ENCODE measurements at regions not wholly inside any gene's neighbourhood (a gene's known extent, or its start where the extent isn't known, plus 50 kb on each side); places are given as distances from the start of the nearest gene placed in this dataset.
A peak's percentile ranks its signal among the peaks of the same experiment; 100 is the strongest.
"Not testable (repeated sequence)": the region's sequence is repeated elsewhere in the genome, so short reads cannot be mapped to it uniquely, and the experiment has no call there.

GRCh38 chr6:170153436-170154319, 137.2 kb downstream of the DLL1 start:
- intact Hi-C loops (cut with micrococcal nuclease): no loop called here
- ATAC-seq (peak; percentile 7), DNase-seq (no peak)

GRCh38 chr6:170152989-170153388, 137.9 kb downstream of the DLL1 start:
- ATAC-seq: peak; percentile 69

GRCh38 chr6:170152124-170152926, 138.6 kb downstream of the DLL1 start:
- ATAC-seq: peak; percentile 71
- intact Hi-C loops (cut with micrococcal nuclease): no loop called here

More at GRCh38 chr6:170152989-170153388, 137.9 kb downstream of the DLL1 start:
- DNase-seq: peak; percentile 71
- intact Hi-C loops (cut with micrococcal nuclease): no loop called here

GRCh38 chr6:170151804-170152123, 139.1 kb downstream of the DLL1 start:
- intact Hi-C loops (cut with micrococcal nuclease): no loop called here
- no peak for DNase-seq

More at GRCh38 chr6:170152124-170152926, 138.6 kb downstream of the DLL1 start:
- no peak for DNase-seq

GRCh38 chr6:170151321-170151771, 139.5 kb downstream of the DLL1 start:
- DNase-seq (no peak), ATAC-seq (no peak)
- intact Hi-C loops (cut with micrococcal nuclease): no loop called here

More at GRCh38 chr6:170151804-170152123, 139.1 kb downstream of the DLL1 start:
- peak; percentile 10 for ATAC-seq

- no peak for DNase-seq
- intact Hi-C loops (cut with micrococcal nuclease): no loop called here
- ATAC-seq: no peak
Measured at GRCh38 chr6:170150590-170150945, 140.3 kb downstream of the DLL1 start.

- no peak for ATAC-seq
- DNase-seq: no peak
- intact Hi-C loops (cut with micrococcal nuclease): no loop called here
Measured at GRCh38 chr6:170149681-170150589, 140.9 kb downstream of the DLL1 start.

GRCh38 chr6:170148709-170149470, 142.0 kb downstream of the DLL1 start:
- no peak for DNase-seq
- intact Hi-C loops (cut with micrococcal nuclease): no loop called here
- no peak for ATAC-seq

- DNase-seq (no peak), ATAC-seq (peak; percentile 19)
- intact Hi-C loops (cut with micrococcal nuclease): no loop called here
Measured at GRCh38 chr6:170147832-170148708, 142.8 kb downstream of the DLL1 start.

GRCh38 chr6:170147056-170147787, 143.7 kb downstream of the DLL1 start:
- ATAC-seq: peak; percentile 58
- intact Hi-C loops (cut with micrococcal nuclease): no loop called here
- peak; percentile 46 for DNase-seq

- no peak for DNase-seq
- no peak for ATAC-seq
- intact Hi-C loops (cut with micrococcal nuclease): no loop called here
Measured at GRCh38 chr6:170146640-170147039, 144.2 kb downstream of the DLL1 start.

- peak; percentile 2 for DNase-seq
- ATAC-seq; intact Hi-C loops (cut with micrococcal nuclease): not testable (repeated sequence)
Measured at GRCh38 chr6:170146131-170146530, 144.7 kb downstream of the DLL1 start.

GRCh38 chr6:170145716-170146115, 145.2 kb downstream of the DLL1 start:
- intact Hi-C loops (cut with micrococcal nuclease); ATAC-seq: not testable (repeated sequence)
- peak; percentile 2 for DNase-seq

- intact Hi-C loops (cut with micrococcal nuclease): no loop called here
- no peak for ATAC-seq
- no peak for DNase-seq
Measured at GRCh38 chr6:170145272-170145592, 145.6 kb downstream of the DLL1 start.

GRCh38 chr6:170144571-170145271, 146.2 kb downstream of the DLL1 start:
- DNase-seq: no peak
- intact Hi-C loops (cut with micrococcal nuclease): no loop called here
- ATAC-seq: no peak

GRCh38 chr6:170143401-170144150, 147.3 kb downstream of the DLL1 start:
- ATAC-seq: no peak
- peak; percentile 14 for DNase-seq
- intact Hi-C loops (cut with micrococcal nuclease): no loop called here
